Fibroblast of villous mesenchyme (primary cell): ENCODE measurements at regions not wholly inside any gene's neighbourhood (a gene's known extent, or its start where the extent isn't known, plus 50 kb on each side); places are given as distances from the start of the nearest gene placed in this dataset.

ENCODE experiments used
- DNase-seq: peaks from one replicate; pipeline ENCODE4 v3.0.0-alpha.2; 2010; ENCODE audit warnings: low read depth
- H3K4me3 ChIP-seq: 2 replicates; pipeline ENCODE4 v1.5.1; 2011; ENCODE audit warnings: low read depth, mild to moderate bottlenecking, low read length
- TF ChIP-seq, protein P1 (sequence below): IDR thresholded peaks from 2 replicates; pipeline ENCODE4 v1.5.1; 2012; ENCODE audit warnings: low read depth, mild to moderate bottlenecking, low read length; ENCODE audit not compliant: insufficient read depth

DNA sequence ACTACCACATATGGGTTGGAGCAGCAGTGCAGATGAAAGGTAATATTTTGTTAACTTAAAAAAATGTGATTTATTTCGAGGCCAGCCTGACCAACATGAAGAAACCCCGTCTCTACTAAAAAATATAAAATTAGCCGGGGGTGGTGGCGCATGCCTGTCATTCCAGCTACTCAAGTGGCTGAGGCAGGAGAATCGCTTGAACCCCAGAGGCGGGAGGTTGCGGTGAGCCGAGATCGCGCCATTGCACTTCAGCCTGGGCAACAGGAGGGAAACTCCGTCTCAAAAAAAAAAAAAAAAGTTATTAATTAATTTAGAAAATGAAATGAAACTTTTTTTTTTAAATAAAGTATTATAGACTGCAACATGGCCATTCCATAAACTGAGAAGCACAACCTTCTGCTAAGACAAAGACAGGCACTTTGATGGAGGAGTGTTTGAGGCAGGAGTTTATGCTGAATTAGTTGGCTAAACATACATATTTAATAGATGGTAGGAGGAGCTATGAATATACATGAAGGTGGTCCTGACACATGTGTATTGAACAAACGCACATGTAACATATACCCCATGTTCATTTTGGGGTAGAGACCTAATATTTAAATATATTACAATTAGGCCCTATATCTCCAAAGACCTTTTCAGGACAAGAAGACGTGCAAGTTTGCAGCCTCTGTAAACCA lies 1485.3 kb upstream of the MIR17HG start:
- no peak overlapping the region for H3K4me3 ChIP-seq
- TF ChIP-seq, protein P1, sequence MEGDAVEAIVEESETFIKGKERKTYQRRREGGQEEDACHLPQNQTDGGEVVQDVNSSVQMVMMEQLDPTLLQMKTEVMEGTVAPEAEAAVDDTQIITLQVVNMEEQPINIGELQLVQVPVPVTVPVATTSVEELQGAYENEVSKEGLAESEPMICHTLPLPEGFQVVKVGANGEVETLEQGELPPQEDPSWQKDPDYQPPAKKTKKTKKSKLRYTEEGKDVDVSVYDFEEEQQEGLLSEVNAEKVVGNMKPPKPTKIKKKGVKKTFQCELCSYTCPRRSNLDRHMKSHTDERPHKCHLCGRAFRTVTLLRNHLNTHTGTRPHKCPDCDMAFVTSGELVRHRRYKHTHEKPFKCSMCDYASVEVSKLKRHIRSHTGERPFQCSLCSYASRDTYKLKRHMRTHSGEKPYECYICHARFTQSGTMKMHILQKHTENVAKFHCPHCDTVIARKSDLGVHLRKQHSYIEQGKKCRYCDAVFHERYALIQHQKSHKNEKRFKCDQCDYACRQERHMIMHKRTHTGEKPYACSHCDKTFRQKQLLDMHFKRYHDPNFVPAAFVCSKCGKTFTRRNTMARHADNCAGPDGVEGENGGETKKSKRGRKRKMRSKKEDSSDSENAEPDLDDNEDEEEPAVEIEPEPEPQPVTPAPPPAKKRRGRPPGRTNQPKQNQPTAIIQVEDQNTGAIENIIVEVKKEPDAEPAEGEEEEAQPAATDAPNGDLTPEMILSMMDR: no peak
- DNase-seq: no peak

DNA sequence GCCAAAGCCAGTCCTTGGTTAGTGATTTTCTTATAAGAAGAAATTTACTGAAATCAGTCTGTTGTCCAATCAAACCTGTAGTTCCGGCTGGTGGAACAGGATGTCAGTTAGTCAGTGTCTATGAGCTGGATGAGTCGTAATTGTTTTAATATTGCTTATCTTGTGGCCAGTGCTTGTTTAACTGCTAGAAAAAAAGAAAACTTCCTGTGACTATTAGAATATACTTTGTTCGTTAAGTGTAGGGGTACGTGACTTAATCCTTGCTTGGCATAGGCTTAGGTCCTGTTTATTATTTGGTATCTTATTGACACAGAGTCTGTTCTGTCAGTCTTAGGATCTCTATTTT lies 1484.8 kb upstream of the MIR17HG start:
- TF ChIP-seq, protein P1: no peak
- no peak for DNase-seq
- H3K4me3 ChIP-seq: no peak overlapping the region

DNA sequence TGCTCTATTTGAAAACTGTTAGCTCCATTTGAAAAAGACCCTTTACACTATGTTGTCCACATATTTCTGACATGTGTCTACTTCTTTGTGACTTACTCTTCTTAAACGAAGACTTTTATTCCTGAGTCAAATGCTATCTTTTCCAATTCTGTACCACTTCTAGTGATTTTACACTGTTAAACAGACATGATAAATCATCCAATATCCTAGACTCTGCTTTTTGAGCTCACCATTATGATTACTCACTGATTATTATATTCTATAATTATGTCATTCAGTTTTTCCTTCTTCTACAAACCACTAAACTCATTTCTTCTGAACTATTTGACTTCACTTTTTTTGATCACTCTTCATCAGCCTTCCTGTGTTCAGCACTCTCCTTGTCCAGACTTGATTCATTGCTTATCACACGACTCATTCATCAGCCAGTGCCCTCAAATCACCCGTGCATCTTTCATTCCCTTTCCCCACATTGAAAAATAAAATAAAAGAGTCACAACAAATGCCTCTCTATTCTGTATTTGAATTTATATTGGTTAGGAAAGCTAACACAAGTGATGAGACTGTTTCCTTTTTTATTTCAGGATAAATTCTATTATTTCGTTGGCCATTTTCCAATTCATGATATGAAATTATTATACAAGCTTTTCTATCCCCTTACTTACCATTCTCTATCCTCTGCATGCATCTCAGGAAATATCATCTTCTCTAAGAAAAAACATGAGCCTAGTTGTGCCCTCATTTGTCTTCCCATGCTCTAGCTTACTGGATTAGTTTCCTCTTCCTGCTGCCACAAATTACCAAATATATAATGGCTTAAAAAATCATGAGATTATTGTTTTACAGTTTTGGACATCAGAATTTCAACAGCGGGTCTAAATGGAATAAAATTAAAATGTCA lies 1482.1 kb upstream of the MIR17HG start:
- no peak for DNase-seq
- H3K4me3 ChIP-seq: no peak overlapping the region
- TF ChIP-seq, protein P1: no peak

DNA sequence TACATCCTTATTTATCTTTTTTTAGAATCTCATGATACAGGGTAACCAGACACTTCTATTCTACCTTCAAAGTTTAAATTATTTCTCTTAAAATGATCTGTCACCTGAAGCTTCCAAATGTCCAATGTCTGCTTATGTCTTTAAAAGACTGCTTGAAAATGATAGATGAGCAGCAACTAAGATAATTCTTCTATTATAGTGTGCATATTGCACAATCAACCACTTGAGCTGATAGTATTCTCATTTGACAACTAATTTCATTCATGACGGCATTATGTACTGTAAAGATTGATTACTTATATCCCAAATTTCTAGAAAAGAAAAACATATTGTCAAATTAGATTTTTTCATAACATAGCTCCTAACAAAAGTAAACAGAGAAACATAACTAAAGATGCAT lies 1478.2 kb upstream of the MIR17HG start:
- TF ChIP-seq, protein P1: no peak
- no peak overlapping the region for H3K4me3 ChIP-seq
- no peak for DNase-seq

DNA sequence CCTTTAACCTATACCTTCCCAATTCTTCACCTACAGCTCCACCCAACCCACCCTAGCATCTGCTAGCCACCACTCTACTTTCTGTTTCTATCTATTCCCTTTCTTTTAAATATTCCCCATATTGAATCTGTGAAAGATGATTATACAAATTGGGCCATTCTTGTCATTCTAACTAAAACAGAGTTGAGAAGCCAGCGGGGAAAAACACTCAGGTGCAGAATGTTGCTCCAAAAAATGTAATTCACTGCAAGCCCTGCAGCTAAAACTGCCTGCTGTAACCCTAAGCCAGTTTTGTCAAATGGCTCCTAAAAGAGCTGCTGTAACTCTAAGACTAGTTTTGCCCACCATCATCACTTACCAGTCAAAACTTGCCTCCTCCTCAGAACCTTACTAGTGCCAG lies 1468.6 kb upstream of the MIR17HG start:
- DNase-seq: no peak
- TF ChIP-seq, protein P1: no peak
- H3K4me3 ChIP-seq: no peak overlapping the region

DNA sequence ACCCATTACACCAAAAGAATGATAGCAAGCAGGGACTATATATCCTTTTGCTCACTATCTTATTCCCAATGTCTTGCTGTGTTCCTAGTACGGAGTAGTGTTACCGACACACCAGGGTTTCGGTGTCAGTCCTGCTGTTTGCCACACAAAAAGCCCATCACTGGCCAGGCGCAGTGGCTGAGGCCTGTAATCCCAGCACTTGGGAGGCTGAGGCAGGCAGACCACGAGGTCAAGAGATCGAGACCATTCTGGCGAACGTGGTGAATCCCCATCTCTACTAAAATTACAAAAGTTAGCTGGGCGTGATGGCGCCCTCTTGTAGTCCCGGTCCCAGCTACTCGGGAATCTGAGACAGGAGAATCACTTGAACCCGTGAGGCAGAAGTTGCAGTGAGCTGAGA lies 1467.3 kb upstream of the MIR17HG start:
- TF ChIP-seq, protein P1: no peak
- H3K4me3 ChIP-seq: no peak overlapping the region
- no peak for DNase-seq
